C4-2B (cell line): ENCODE measurements at regions not wholly inside any gene's neighbourhood (a gene's known extent, or its start where the extent isn't known, plus 50 kb on each side); places are given as distances from the start of the nearest gene placed in this dataset.

Experiments
- CTCF ChIP-seq: fragments of 450-650 bp; conservative IDR thresholded peaks from 2 replicates; pipeline ENCODE4 v1.5.1; 2017; ENCODE audit warnings: mild to moderate bottlenecking
- ZFX ChIP-seq: fragments of 450-650 bp; IDR thresholded peaks from 2 replicates; pipeline ENCODE4 v1.6.1; 2017

GRCh38 chr10:64210211-64210610, 689.0 kb downstream of the REEP3 start:
- no peak for TF ChIP-seq CTCF
- TF ChIP-seq ZFX = no peak
